GM19438 (cell line): ENCODE measurements at regions not wholly inside any gene's neighbourhood (a gene's known extent, or its start where the extent isn't known, plus 50 kb on each side); places are given as distances from the start of the nearest gene placed in this dataset.
"Not testable (repeated sequence)": the region's sequence is repeated elsewhere in the genome, so short reads cannot be mapped to it uniquely, and the experiment has no call there.

ENCODE experiments used
- ATAC-seq: cut with Tn5 transposase; IDR thresholded peaks from one replicate; pipeline ENCODE4 v1.9.1; 2021; ENCODE audit warnings: low read depth; ENCODE audit not compliant: unreplicated experiment

GRCh38 chr1:55316947-55317662 is 101.9 kb upstream of the USP24 start:
- ATAC-seq, result no peak

GRCh38 chr1:55316502-55316901 is 101.3 kb upstream of the USP24 start:
- ATAC-seq, result no peak

DNA sequence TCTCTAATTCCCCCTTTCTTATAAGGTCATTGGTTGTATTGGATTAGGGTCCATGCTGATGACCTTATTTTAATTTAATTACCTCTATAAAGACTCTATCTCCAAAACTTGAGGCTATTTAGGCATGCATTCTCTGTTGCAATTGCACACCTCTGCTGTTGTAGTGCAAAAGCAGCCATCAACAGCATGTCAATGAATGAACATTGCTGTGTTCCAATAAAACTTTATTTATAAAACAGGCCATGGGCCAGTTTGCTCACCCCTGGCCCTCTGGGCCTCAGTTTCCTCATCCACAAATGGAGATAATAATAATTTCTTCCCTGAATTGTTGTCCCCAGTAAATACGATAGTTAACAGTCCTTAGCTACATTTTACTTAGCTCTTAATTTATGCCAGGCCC is 100.4 kb upstream of the USP24 start:
- no peak for ATAC-seq

- ATAC-seq, result no peak
Measured at GRCh38 chr1:55314740-55315139, 99.6 kb upstream of the USP24 start.

DNA sequence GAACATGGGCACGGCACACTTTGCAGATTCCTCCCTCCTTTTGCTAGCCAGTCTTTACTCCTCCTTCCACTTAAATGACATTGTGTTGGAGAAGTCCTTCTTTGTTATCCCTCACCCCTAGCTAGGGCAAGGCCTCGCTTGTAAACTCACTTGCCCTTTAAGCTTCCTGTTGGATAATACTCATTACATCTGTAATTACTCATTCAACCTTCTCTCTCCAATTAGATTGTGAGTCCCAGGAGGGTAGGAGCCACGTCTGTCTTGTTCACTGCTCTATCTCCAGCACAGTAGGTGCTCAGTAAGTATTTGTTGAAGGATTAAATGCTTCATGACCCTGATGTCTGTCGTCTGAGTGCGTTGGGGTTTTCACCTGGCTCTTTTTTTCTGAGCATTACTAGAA is 98.7 kb upstream of the USP24 start:
- ATAC-seq, result no peak

DNA sequence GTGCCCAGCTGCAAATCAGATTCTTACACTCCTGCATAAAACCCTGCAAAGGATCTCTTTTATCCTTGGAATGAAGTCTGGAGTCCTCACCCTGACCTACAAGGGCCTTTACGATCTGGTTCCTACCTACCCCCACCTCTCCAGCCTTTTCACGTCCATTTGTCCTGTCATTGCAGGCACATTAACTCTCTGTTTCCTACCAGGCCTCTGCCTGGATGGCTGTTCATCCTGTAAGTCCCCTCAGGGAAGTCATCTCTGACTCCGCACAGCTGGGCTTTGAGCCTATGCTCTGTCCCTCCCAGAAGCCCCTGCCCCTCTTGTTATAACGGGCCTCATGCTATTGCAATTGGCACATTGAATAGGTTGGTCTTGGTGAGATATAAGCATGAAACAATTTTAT is 96.8 kb upstream of the USP24 start:
- no peak for ATAC-seq

DNA sequence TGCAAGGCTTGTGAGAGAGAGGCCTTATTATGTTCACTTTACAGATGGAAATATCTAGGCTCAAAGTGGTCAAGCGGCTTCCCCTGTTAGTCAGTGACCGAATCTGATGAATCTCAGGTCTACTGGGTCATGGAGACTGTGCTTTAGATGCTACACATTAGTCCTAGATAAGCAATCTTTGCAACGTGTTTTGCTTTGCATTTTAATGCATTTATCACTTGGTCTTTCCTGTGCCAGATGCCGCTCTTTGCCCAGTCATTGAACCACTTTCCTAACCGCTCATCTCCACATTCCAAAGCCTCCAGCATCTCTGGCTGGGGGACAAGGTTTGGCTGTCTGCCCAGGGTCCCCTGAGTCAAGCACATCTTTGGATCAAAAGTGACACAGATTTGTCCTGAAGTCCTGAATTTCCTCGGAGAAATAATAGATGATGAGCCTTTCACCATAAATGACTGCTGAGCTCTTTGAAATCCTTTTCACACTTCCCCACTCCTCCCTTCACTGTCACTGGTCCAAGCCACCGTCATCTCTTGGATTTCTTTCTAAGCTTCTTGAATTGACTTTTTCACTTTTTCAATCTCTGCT is 96.0 kb upstream of the USP24 start:
- ATAC-seq, result no peak

DNA sequence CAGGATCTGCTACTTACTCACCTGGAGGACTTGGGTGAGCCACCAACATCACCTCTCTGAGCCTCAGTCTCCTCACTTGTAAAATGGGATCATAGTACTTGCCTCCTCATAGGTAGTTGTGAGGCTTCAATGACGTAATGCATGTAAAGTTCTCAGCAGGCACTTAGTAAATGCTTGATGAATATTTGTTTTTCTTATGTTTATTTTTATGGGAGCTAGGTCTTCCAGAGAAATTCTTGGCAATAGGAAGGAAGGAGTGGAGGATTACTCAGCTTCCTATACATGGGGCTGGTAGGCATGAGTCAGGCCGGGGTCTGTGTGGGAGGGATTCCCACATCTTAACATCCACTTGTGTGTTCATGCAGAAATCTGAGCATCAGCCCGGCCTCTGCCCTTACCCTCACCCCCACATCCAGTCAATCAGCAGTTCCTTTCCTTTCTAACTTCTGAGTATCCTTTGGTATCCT is 95.4 kb upstream of the USP24 start:
- no peak for ATAC-seq

DNA sequence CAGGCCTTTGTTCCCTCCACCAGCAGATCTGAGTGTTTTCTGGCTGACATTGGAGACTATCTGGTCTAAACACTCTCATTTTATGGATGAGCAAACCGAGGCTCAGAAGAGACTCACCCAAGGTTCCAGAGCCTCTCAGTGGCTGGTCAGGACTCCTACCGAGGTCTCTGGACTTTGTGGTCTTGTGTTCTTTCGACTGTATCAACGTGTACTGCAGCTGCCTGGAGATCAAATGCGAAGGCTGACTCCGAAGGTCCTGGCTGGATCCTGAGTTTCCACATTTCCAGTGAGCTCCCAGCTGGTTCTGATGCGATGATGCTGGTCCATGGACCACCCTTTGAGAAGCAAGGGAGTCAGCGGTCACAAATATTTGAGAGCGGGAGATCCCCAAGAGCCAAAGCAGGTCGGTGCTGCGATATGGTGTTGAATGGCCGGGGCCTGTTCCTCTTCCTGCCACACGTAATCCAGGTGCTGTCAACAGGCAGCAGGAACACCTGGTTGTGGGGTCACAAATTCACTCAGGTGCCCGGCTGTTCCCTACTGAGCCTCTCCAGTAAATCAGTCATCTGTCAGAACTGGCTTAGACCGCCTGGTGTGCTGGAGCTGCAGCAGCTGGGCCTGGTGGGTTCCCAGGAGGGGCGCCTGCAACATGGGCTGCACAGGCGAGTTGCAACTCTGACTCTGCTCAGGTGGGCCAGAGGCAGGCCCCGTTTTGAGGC is 94.8 kb upstream of the USP24 start:
- ATAC-seq, result no peak

DNA sequence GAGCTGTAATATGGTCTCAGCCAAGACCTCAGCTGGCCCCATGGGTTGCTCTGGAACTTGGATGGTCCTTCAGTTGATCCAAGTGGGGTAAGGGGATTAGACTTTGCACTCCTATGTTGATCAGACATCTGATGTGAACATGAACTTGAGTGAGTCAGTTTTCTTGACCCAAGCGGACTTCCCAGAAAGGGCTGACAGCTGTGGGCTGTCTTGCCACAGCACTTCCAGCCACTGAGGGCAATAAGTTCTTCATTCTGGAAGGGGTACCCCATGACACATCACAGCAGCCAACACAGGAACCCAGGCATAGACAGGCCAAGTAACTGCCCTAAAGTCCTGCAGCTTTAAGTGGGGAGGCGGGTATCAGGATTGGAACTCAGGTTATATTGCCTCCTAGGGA is 93.9 kb upstream of the USP24 start:
- no peak for ATAC-seq

DNA sequence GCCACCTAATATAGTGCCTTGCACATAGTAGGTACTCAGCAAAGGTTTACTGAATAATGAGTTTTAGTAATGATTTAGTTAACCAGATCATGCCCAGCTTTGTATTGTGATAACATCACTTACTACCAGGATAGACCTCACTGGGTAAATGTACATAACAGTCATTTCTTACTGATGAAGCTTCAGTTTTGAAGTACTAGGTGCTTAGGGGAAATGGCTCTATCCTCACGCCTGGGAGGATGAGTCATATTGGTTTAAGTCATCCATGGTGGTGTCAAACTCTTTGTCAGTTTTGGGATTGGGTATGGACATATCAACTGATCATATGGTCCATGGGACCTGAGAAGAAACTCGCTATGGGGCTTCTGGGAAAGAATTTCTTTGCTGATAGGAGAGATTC is 90.6 kb upstream of the USP24 start:
- no peak for ATAC-seq

DNA sequence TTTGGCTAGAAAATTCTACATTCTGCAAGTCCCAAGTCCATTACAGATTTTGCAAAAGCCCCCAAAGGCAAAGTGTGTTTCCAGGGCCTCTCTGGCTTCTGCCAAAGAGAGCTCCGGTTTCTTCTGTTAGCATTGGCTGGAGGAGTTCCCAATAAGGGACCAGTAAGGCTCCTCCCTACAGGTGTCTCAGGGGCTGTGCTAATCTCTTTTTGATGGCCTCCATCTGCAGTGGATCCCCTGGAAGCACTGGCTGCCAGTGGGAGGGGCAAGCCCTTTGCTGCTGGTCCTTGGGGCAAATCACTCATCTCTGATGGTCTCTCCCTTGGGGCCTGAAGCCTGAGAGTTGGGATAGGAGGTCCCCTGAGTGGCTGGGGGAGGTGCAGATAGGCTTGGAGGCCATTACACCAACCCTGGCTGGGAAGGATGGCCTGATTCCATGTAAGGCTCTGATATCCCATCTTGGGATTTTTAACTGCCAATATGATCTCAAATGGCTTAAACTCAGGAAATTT is 89.1 kb upstream of the USP24 start:
- no peak for ATAC-seq

- ATAC-seq, result no peak
Measured at GRCh38 chr1:55302972-55303371, 87.8 kb upstream of the USP24 start.

GRCh38 chr1:55301912-55302311 is 86.7 kb upstream of the USP24 start:
- no peak for ATAC-seq

- no peak for ATAC-seq
Measured at GRCh38 chr1:55300975-55301374, 85.8 kb upstream of the USP24 start.

DNA sequence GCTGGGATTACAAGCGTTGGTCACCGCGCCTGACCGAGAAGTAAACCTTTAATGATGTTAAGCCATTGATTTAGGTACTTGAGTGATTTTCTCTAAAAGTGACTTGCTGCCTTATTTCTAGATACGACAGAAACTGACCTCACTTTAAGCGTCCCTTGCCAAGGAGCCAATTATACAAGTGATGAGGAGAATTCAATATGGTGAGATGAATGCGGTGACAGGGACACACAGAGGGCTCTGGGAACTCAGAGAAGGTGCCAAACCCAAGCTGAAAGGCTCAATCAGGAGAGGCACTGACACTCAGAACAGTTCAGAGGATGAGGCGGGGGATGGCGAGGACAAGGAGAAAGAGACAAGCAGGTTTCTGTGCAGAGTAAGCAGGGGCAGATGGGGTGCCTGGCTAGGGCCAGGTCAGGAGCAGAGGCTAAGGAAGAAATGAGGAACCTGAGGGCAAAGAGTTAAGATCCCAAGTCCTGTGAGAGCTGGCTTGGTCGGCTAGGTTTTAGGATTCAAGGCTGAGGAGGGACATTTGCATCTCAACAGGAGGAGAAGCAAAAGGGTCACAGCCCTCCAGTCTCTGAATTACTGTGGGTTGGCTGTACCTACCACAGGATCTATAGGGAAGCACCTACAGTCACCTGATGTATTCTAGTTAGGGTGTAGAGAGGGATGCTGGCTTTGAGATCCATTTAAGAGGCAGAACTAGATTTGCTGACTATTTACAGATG is 83.2 kb upstream of the USP24 start:
- no peak for ATAC-seq

GRCh38 chr1:55296247-55296646 is 81.1 kb upstream of the USP24 start:
- not testable (repeated sequence) for ATAC-seq

DNA sequence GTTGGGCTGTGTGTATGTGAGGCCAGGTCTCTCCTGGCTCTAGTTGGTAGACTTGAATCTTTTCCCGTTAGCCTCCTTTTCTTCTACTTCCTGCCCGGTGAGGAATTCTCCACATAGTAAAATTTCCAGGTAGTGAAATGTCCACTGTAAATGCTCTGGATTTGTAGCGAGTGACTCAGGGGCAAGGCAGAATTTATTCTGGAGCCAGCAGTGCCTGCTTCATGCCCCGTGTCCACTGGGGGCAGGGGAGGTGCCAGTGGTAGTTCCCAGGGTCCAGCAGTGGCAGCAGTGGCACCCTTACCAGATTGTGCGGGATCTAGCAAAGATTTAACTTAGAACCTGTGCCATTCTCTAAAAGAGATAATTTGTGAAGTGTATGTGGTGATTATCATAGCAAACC is 74.5 kb upstream of the USP24 start:
- no peak for ATAC-seq

- no peak for ATAC-seq
Measured at GRCh38 chr1:55289042-55289441, 73.9 kb upstream of the USP24 start.

DNA sequence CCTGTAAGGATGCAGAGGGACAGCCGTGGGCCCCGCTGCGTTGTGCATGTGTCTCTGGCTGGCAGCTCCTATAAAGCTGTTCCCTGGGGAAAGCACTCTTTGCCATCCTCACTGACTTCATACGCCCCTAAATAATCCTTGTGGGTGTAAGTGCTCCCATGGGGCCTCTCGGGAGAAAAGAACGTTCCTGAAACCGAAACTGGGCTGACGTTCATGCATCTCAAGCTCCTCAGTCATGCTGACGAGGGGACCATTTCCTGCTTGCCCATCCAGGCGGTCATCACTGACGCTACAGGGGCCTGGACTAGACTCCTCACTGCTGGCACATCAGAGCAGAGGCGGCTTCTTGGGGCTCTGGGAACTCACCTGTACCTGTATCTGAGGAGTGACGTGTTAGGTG is 73.1 kb upstream of the USP24 start:
- ATAC-seq, result peak; percentile 87

DNA sequence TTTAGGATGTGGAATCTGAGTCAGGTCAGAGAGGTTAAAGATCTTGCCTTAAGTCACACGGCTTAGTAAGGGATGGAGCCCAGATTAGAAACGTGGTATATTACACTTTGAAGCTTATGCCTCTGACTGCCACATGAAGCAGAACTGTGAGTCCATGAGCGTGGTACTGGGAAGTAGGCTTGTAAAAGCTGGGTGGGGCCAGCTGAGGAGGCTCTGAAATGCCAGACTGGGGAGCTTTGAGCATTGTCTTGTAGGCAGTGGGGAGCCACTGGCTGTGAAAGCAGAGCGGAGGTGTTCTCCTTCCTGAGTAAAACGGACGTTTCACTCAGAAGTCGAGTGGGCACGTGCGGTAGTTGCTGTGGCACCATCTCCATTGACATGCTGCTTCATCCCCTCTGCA is 72.6 kb upstream of the USP24 start:
- peak; percentile 36 for ATAC-seq
